ENCODE measurements at regions not wholly inside any gene's neighbourhood (a gene's known extent, or its start where the extent isn't known, plus 50 kb on each side); places are given as distances from the start of the nearest gene placed in this dataset.

- no peak for DNase-seq
- Mint-ChIP-seq H3K27ac (ENCODE audit: unreplicated experiment) (no peak overlapping the region), H3K4me3 (ENCODE audit: unreplicated experiment) (no peak overlapping the region), H3K36me3 (ENCODE audit: unreplicated experiment) (no peaks in the 10 kb centered on the region), H3K27me3 (ENCODE audit: unreplicated experiment) (no peaks in the 10 kb centered on the region), H3K9me3 (ENCODE audit: unreplicated experiment) (no peaks in the 10 kb centered on the region), H3K4me1 (ENCODE audit: low read depth, unreplicated experiment) (no peaks in the 10 kb centered on the region)
- TF ChIP-seq, protein P1, sequence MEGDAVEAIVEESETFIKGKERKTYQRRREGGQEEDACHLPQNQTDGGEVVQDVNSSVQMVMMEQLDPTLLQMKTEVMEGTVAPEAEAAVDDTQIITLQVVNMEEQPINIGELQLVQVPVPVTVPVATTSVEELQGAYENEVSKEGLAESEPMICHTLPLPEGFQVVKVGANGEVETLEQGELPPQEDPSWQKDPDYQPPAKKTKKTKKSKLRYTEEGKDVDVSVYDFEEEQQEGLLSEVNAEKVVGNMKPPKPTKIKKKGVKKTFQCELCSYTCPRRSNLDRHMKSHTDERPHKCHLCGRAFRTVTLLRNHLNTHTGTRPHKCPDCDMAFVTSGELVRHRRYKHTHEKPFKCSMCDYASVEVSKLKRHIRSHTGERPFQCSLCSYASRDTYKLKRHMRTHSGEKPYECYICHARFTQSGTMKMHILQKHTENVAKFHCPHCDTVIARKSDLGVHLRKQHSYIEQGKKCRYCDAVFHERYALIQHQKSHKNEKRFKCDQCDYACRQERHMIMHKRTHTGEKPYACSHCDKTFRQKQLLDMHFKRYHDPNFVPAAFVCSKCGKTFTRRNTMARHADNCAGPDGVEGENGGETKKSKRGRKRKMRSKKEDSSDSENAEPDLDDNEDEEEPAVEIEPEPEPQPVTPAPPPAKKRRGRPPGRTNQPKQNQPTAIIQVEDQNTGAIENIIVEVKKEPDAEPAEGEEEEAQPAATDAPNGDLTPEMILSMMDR (IDR thresholded peaks at IDR 0.05; ENCODE audit: partially characterized antibody, unreplicated experiment) = no peak
Observed at GRCh38 chr17:71900621-71901229, 220.1 kb upstream of the SOX9 start.

- H3K27me3 Mint-ChIP-seq (ENCODE audit: unreplicated experiment) = peaks cover 2% of the 10 kb centered on the region
- H3K9me3 Mint-ChIP-seq (ENCODE audit: unreplicated experiment) = no peaks in the 10 kb centered on the region
- H3K27ac Mint-ChIP-seq (ENCODE audit: unreplicated experiment) = no peak overlapping the region
- no peaks in the 10 kb centered on the region for H3K4me1 Mint-ChIP-seq (ENCODE audit: low read depth, unreplicated experiment)
- H3K36me3 Mint-ChIP-seq (ENCODE audit: unreplicated experiment) = no peaks in the 10 kb centered on the region
- TF ChIP-seq, protein P1 (IDR thresholded peaks at IDR 0.05; ENCODE audit: partially characterized antibody, unreplicated experiment) = no peak
- no peak for DNase-seq
- H3K4me3 Mint-ChIP-seq (ENCODE audit: unreplicated experiment) = no peak overlapping the region
Observed at GRCh38 chr17:71902894-71903506, 217.8 kb upstream of the SOX9 start.

DNA sequence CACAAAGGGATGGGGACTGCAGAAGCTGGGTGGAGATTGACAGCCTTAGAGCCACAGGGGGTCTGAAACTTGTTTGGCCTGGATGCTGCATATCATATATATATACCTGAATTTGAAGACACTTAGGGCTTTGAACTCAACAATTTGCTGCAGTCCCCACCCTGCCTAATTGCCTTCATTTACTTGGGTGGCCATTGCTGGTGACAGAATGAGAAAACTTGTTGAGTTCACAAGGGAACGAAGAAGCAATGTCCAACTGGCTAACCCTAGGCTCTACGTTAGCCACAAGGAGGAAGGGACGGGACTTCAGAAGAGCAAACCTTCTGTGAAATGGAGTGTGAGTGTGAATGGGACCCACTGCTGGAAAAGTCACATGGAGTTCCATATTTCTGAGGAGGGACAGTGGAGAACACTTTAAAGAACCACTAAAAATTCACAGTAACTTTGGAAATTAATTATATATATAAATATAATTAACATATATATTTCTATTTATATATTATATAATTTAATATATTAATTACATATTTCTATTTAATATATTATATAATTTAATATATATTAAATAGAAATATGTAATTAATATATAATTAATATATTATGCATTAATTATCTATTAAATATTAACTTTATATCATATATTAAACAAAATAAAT is 215.3 kb upstream of the SOX9 start:
- H3K27me3 Mint-ChIP-seq (ENCODE audit: unreplicated experiment) = peaks cover 2% of the 10 kb centered on the region
- H3K9me3 Mint-ChIP-seq (ENCODE audit: unreplicated experiment) = no peaks in the 10 kb centered on the region
- no peak for DNase-seq
- no peak overlapping the region for H3K4me3 Mint-ChIP-seq (ENCODE audit: unreplicated experiment)
- H3K36me3 Mint-ChIP-seq (ENCODE audit: unreplicated experiment) = no peaks in the 10 kb centered on the region
- TF ChIP-seq, protein P1 (IDR thresholded peaks at IDR 0.05; ENCODE audit: partially characterized antibody, unreplicated experiment) = no peak
- no peaks in the 10 kb centered on the region for H3K4me1 Mint-ChIP-seq (ENCODE audit: low read depth, unreplicated experiment)
- H3K27ac Mint-ChIP-seq (ENCODE audit: unreplicated experiment) = no peak overlapping the region

DNA sequence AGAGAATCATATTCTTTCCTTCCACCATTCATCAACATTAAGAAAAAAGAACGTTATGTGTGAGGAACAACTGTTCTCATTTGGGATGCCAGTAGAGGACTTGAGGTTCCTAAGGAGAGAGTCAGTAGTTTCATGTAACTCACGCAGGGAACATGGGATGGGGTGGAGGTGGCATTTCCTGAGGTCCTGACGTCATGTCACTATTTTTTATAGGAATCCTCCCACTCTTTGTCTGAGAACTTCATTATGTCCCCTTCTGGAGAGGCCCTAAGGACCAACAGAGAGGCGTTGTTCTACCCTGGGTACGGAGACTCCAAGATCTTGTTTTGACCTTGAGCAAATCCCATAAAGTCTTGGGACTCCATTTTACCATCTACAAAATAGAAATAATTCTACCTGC is 211.7 kb upstream of the SOX9 start:
- TF ChIP-seq, protein P1 (IDR thresholded peaks at IDR 0.05; ENCODE audit: partially characterized antibody, unreplicated experiment) = no peak
- Mint-ChIP-seq H3K4me1 (ENCODE audit: low read depth, unreplicated experiment) (no peaks in the 10 kb centered on the region), H3K27ac (ENCODE audit: unreplicated experiment) (no peak overlapping the region), H3K4me3 (ENCODE audit: unreplicated experiment) (no peak overlapping the region), H3K36me3 (ENCODE audit: unreplicated experiment) (no peaks in the 10 kb centered on the region), H3K27me3 (ENCODE audit: unreplicated experiment) (peaks cover 2% of the 10 kb centered on the region), H3K9me3 (ENCODE audit: unreplicated experiment) (no peaks in the 10 kb centered on the region)
- DNase-seq = no peak

DNA sequence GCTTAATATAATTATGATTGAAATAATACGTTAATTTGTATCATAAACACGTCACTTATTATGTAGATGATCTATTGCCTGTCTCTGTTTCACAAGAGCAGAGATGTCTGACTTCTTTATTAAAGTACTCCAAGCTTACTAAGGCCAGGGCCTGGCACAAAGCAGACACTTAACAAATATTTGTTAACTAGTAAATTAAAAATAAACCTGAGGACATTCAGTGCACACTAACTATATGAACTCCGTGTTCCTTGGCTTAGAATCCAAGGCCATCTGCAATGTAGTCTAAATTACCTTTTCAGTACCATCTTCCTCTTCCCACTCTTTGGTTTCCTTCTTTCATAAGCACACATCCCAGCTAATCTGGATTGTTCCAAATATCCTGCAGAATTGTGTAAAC is 210.8 kb upstream of the SOX9 start:
- Mint-ChIP-seq H3K4me3 (ENCODE audit: unreplicated experiment) (no peak overlapping the region), H3K27ac (ENCODE audit: unreplicated experiment) (no peak overlapping the region), H3K9me3 (ENCODE audit: unreplicated experiment) (no peaks in the 10 kb centered on the region), H3K36me3 (ENCODE audit: unreplicated experiment) (no peaks in the 10 kb centered on the region), H3K27me3 (ENCODE audit: unreplicated experiment) (peaks cover 2% of the 10 kb centered on the region), H3K4me1 (ENCODE audit: low read depth, unreplicated experiment) (no peaks in the 10 kb centered on the region)
- no peak for DNase-seq
- TF ChIP-seq, protein P1 (IDR thresholded peaks at IDR 0.05; ENCODE audit: partially characterized antibody, unreplicated experiment) = no peak

Data from glutamatergic neuron (in vitro differentiated cells).